Mammary epithelial cell (primary cell): ENCODE measurements at regions not wholly inside any gene's neighbourhood (a gene's known extent, or its start where the extent isn't known, plus 50 kb on each side); places are given as distances from the start of the nearest gene placed in this dataset.

Source experiments
- CTCF ChIP-seq, 2 donors: IDR thresholded peaks in 1 of 2; conservative IDR thresholded peaks in 1 of 2; 2 replicates each; pipeline ENCODE4 v1.5.1; 2011 to 2012; ENCODE audit warnings: inconsistent platforms in 2 of 2, low read length in 2 of 2, mild to moderate bottlenecking in 2 of 2, control low read depth in 1 of 2, low read depth in 1 of 2; ENCODE audit not compliant: insufficient read depth in 1 of 2; ENCODE audit errors: extremely low read depth in 1 of 2
- EZH2 ChIP-seq: IDR thresholded peaks from 2 replicates; pipeline ENCODE4 v1.6.1; 2012; ENCODE audit warnings: low read length, inconsistent platforms, borderline replicate concordance

- TF ChIP-seq CTCF (conservative IDR thresholded peaks at IDR 0.05 in 1 of 2, IDR thresholded peaks at IDR 0.05 in 1 of 2; ENCODE audit: extremely low read depth in 1 of 2, insufficient read depth in 1 of 2, low read depth in 1 of 2, low read length in 2 of 2) (no peak), EZH2 (no peak)
Observed at GRCh38 chr7:54811041-54811845, 52.2 kb upstream of the SEC61G start.
